ENCODE measurements at regions not wholly inside any gene's neighbourhood (a gene's known extent, or its start where the extent isn't known, plus 50 kb on each side); places are given as distances from the start of the nearest gene placed in this dataset.
"Not testable (repeated sequence)": the region's sequence is repeated elsewhere in the genome, so short reads cannot be mapped to it uniquely, and the experiment has no call there.

DNA sequence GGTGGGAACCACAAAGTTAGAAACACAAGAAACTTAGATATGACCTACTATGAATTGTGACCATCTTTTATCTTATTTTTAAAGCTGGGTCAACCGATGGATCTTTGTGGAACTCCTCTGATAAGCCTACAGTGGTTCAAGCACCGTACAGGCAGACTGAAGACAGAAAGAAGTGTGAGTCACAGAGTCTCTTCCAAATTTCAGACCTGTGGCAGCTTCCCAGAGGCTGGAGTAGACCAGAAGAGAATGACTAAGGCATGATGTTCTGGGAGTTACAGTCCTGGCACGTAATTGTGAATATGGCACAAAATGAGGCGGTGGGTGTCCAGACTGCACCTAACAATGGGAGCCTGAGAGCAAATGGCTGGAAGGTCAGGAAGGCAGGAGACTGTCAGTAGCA lies 70.0 kb downstream of the LMO4 start:
- DNase-seq, result no peak

DNA sequence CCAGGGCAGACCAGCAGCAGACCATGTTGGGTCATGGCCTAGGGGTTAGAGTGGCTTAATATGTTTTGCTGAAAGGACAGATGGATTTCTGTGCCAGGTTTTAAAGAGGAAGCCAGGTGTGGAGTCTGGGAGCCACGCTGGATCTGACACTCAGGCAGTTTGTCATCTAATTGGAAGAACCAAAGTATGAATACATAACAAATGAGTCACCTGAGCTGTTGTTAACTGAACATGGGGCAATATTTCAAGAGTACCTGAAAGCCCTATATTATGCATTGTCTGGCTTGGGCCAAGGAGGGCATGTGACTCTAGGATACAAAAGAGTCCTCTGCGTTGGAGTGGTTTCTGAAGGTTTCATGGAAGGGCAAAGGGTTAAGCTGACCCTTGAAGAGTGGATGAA lies 70.6 kb downstream of the LMO4 start:
- no peak for DNase-seq

DNA sequence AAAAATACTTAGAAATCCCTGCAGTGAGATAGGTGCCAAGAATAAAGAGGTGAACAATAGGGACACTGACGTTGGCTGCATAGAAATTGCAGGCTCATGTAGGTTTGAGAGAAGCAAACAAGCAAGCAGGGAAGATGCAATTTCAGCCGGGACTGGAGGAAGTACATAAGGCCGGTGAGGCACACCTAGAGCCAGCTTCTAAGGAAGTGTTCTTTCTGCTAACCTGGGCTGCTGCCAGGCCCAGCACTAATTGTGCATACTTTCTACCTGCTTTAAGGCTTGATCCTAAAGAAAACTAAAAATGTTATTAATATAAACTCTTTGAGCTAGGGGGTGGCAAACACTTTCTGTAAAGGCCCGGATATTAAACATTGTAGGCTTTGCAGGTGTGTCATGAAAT lies 71.0 kb downstream of the LMO4 start:
- no peak for DNase-seq

DNA sequence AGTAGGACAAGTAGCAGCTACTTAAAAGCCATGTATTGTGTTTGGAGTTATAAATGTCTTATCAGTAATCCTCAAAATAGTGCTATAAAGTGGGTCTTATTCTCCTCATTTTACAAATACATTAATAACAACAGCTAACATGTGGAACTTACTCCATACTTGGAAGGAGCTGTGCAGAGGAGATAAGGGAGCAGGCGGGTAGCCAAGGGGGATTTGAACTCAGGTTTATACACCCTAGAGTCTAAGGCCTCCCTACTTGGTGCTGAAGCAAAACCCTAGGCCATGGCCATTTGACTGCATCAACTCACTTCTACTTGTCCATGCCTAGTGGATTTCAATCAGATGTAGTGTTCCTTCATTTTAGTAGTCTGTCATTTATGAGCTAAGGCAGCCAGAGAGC lies 72.1 kb downstream of the LMO4 start:
- no peak for DNase-seq

DNA sequence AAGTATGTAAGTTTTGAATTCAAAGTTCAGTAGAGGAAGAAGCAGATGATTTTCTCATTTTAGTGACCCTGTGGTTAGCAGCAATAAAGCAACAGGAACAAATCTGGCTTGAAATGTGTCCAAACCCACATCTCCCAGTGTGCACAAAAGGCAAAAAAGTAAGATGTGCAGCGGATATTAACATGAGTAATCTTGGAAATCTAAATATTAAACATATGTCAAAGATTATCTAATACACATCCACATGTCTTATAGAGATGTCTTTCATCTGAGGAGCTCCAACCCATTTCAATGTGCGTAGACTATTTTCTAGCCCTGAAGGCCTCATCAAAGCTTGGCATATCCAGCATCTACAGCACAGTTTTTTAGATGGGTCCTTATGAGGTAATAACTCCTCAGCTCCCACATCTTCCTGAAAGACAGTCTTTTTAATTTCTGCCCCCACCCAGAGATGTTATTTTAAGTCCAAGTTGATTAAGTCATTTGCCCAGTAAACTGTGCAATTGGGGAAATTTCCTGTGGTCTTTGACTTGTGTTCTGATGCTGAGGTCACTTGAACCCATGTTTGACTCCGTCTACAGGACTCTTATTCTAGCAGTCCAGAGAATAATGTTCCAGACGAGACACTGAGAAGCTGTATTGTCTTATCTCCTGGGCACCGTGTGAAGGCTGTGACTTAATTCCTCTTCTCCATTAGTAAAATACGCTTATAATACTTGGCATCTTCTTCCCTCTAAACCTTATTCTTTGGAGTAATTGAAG lies 73.7 kb downstream of the LMO4 start:
- DNase-seq, result no peak

DNA sequence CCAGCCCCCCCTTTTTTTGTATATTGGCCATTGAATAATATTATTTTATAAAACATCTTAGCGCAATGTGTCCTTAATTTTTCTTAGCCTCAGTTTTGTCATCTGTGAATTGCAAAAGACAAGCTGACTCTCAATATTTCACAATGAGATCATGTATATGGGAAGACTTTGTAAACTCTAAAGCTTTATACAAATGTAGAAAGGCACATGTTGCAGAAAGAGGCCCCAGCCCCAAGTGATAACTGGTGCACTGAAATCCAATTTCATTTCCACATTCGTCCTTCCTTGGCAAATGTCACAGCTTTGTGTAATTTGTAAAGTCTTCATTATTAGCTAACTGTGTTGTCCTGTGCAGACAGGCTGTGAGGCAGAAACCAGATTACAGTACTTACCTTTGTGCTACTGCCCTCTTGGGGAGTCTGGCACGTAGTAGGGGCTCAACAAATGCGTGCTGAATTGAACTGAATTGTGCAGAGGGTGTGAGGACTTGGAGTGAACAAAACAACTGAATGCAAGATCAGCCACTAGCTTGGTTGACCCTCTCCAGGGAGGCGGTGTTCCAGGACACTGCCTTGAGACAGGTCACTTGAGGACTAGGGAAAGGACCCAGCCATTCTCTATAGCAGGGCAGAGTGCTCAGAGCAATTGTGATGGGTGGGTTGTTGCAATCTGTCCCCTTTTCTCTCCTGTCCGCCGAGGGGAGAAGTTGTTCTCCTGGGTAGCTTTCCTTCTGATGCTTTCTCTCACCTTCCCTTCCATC lies 74.6 kb downstream of the LMO4 start:
- DNase-seq, result no peak

DNA sequence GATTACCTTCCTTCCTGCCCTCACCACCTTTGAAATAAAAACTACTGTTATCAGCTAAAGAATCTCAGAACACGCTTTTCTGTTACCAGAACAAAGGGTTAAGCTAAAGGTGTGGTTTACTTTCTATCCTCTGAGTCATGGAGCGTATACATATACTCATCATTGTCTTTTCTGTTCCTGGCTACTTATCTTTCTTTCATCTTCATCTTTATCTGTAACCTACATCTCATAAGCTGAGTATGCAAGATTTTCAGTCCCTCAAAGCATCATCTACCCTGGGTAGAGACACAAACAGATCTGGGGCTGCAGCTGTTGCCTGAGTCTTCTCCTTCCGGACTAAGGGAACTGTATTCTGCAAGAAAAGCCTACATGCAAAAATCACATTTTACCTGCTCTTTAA lies 75.6 kb downstream of the LMO4 start:
- DNase-seq, result no peak

DNA sequence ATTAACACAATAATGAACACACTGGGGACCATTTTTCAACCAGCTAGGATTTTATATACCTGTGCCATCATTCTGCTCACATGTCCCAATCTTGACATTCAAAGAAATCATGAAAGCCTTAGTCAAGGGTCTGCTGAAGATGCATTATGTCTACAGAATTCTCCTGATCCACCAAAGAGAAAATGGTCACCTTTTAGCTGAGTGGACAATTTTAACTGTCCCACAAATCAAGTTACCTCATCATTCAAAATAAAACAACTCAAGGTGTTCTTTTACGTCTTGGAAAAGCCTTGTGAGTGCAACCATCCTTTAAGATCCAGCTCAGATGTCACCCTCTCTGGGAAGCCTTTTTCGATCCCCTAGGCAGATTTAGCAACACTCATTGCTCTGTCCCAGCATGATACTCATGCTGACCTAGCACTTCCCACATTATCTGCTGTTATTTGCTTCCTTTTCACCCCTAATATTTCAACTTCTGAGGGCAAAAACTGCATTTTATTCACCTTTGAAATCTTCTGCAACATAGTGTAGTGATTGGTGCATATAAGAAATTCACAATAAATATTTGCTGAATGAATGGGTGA lies 80.1 kb downstream of the LMO4 start:
- no peak for DNase-seq

DNA sequence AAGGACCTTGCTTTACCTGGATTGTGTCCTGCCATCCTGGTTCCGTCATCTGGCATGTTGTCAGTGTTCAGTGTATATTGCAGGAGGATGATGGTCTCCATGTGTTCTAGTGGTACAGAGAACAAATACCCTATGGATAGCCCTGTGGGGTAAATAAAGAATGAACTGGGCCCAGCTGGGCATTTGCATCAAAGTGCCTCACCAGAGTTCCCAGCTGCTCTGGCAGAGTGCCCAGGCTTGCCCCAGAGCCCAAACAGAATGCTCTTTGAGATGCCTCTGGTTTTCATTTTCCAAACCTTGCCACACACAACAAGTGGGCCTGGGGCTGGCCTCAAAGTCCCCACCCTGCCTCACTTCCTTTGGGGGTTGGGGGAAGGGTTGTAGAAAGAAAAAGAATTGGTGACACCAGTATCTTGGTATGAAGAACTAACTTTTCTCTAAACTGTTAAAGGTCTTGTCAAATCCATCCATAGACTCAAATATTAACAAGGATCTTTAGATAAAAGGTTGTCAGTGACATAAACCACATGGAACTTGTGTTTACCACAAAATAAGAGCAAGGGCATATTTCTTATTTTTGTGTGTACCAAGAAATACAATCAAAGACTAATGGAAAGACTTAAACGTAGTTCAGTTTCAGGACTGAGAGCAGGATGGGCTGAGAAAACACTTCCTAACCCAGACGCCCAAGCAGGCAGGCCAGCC lies 82.2 kb downstream of the LMO4 start:
- DNase-seq, result no peak

DNA sequence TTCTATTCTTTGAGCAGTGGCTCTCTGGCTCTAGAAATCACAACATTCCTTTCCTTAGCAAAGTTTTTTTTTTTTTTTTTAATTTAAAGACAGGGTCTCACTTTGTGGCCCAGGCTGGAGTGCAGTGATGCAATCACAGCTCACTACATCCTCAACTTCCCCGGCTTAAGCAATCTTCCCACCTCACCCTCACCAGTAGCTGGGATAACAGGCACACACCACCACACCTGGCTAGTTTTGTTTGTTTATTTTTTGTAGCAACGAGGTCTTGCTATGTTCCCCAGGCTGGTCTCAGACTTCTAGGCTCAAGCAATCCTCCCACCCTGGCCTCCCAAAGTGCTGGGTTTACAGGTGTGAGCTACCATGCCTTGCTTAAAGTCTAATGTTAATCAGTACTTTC lies 85.2 kb downstream of the LMO4 start:
- not testable (repeated sequence) for DNase-seq

DNA sequence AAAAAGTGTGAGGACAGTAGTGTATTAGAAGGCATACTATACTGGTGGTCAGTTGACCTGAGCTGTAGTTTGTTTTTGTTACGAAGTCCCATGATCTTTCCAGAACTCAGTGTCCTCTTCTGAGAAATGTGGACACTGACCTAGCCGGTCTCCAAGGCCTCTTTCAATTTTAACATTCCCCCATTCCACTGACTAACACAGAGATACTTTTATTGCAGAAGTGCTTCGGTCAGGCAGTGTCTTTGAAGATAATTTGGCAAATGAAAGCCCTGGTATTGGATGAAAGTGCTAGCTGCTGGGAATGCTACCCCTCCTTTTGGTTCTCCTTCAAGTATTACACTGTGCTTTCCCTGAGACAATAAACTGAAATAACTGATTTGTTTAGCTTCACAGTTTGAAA lies 89.4 kb downstream of the LMO4 start:
- DNase-seq, result no peak

DNA sequence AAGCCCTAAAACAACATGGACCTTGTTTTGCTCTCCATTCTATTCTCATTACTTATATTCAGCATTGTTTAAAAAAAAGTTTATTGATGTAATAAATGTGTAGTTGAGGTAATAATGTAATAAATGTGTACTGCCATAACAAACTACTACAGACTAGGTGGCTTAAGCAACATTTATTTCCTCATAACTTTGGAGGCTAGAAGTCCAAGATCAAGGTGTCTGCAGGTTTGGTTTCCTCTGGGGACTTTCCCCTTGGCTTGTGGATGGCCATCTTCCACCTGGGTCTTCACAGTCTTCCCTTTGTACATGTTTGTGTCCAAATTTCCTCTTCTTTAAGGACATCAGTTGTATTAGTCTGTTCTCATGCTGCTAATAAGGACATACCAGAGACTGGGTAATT lies 93.1 kb downstream of the LMO4 start:
- DNase-seq, result no peak

DNA sequence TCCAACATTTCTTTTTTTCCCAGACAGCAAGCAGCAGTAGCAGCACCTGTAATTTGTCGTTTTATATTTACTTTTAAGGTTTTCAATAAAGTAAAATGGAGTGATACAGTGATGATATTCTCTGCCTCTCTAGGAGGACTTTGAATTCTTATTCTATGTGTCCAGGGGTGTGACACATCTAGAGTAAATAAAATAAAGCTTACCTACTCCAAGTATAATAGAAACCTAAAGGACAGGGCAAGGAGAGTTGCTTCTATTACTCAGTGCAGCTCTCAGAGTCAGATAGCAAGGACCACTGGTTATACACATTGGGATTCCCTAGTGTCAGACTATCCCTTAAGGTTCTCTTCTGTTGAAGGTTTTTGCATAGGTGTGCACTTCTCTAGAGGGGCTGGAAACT lies 95.9 kb downstream of the LMO4 start:
- DNase-seq, result no peak

DNA sequence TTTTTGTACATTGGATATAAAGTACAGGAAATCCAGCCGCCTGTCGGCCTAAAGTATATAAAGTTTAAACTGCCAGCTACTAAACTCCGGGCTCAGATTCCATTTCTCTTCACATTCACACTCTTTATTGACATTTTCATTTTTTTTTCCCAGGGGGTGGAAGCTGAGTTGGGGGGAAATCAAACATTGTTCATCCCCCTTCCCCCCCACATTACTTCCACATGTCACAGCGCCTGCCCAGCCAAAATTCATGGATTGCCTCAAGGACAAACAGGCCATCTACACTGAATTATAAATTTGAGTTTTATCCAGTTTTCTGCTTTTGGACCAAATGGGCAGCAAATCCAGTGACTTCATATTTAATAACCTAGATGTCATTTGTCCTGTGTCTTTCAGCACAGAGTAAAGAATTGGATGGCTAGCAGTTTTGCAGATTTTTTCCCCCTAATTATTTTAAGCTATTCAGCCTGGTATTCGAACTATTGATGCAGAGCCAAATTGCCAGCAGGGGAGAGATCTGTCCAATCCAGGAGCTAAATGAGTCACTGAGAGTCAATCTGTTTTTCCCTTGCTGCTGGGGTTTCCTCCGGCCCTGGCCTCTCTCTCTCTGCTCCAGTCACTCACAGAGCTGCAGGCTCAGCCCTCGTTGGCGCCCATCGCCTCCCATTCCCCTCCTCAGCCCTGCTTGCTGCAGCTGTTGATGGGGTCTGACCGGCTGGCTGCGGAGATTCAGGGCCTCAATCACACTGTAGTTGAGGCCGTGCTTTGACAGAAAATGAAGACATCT lies 98.0 kb downstream of the LMO4 start:
- no peak for DNase-seq

DNA sequence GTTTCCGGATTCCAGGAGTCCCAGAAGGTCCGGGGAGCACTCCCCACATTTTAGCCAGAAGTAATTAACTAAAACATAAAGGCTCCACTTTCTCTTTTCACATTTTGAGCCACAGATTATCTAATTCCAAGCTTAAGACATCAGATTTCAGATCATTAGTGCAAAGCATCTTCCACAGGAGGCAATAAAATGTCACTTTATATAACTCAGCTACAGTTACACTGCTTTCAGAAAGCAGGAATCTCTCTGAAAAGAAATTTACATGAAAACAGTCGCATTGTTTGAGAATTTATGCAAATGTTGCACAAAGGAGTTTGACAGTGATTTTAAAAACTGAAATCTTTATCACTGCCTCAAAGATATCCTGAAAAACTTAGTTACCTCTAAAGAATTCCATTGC lies 99.7 kb downstream of the LMO4 start:
- no peak for DNase-seq

DNA sequence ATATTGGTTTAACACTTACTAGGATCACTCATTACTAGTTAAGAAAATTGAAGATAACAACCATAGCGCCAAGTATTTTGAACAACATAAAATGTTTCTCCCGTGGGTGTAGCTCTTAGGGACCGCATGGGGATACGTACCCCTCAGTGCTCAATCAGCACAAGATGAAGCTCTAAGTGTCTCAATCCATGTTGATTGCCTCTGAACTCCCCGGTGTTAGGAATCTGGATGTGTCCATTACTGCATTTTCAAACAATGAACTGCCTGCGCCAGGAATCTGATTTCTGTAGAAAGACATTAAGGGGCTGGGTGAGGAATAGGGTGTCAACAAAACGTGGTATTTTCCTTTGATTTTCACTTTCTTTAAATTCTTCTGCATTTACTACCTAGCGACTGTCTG lies 100.2 kb downstream of the LMO4 start:
- no peak for DNase-seq

DNA sequence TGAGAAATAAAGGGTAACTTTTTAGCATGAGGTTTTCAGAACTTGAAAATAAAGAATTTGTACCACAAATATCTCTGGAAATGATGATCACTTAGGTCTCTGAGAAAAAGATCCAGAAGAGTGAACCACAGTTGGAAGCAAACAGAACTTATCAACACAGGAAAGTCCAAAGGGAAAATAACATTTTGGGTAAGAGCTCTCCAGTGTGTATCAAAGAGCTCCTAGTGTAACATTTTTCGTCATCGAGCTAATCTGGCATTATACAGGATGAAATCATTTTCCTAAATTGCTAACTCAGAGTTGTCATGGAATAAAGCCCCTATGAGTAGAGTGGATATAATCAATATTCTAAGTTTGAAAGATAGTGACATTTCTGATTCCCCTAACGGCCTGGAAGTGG lies 104.0 kb downstream of the LMO4 start:
- DNase-seq, result no peak

DNA sequence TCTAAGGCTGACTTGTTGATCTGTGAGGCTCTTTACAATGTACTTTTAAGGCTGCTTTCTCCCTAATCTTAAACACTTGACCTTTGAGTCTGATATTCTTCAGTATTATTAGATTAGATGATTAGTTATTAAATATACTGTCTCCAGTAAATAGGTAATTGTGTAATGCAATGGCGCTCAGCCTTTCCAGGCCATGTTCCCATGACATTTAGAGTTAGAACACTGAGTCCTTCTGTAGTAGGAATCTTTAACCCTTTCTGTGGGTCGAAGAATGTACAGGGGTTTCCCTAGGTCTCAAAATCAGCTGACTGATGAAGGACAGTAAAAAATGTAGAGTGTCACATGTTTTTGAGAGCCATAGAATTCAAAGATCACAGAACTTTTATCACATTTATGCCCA lies 104.4 kb downstream of the LMO4 start:
- DNase-seq, result not testable (repeated sequence)

DNA sequence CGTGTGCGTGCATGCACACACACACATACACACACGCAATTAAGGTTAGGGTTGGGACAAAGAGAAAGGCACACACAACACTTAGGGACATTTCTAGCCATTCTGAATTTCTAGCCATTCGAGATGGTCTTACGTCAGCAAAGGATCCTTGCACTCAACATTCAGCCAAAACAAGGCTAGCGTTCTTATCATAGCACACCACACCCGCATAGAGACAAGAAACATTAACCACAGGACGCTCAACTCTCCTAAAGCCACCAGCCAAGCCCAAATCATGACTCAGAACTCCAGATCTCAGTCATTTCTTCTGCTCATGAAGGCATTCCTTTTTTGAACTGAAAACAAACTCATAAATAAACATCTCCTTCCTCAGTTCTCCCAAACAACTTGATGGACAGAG lies 106.8 kb downstream of the LMO4 start:
- no peak for DNase-seq

DNA sequence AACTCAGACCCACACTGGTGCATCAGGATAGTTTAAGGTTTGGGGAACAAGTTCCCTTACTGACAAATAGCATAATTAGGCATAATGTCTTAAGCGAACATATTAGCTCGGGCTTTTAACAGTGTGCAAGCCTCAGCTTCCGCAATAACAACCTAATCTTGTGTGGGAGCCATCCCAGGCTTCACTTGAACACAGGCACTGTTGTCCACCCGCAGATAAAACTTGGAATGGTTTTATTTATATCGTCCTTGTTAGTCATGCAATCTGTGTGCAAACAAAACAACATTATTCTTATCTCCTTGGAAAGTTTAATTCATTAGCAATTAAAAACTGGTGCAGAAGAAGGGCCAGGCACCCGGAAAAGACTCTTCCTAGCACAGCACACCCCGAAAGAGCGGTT lies 107.4 kb downstream of the LMO4 start:
- DNase-seq, result not testable (repeated sequence)

DNA sequence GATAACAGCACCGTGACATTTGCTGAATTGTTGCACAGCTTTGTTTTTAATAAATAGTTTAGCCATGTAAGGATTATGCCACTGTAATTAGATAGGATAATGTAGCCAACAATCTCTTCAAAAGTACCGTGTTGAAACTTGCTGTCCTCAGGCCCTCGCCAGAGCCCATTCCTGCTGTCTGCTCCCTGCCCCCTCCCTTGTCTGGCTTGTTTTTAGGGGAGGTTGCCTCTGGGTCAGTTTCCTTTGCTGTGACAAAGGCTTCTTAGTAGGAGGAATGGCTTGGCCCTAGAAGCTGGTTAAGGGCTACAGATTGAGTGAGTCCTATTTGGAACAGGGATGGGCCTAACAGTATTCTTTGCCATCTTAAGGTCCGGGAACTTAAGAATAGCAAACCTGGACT lies 107.9 kb downstream of the LMO4 start:
- DNase-seq, result no peak

DNA sequence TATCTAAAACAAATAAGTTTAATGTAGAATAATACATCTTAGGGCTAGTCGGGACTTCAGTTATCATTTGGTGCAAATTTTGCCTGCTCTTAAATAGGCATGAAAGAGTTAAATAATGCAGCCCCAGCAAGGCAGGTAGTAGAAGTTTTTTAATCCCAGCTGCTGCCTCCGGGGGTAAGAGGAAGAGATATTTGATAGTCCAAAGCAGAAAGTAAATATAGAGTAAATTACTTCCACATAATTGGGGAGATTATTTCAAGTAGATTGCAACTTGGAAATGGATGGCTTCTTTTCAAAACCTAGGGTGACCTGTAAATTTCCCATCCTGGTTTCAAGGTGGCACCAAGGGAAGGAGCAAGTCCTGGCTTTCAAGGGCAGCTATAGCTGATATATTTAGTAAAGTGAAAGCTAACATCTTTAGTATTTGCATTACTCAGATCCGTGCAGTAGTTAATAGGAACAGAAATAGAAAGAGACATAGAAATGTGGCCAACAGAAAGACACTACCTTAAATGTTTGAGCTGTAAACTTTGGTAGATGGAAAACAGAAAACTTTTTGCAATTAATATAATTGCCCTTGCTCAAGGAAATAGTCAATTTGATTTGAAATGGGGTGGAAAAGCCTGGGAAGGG lies 109.1 kb downstream of the LMO4 start:
- DNase-seq, result no peak

Measured in stimulated activated naive CD4-positive, alpha-beta T cell treated with Interleukin-2 at 50 U/mL for 16 hours (primary cell).